ENCODE measurements at regions not wholly inside any gene's neighbourhood (a gene's known extent, or its start where the extent isn't known, plus 50 kb on each side); places are given as distances from the start of the nearest gene placed in this dataset.

GRCh38 chr7:130887182-130887956, 153.4 kb upstream of the KLF14 start:
- no peak for TF ChIP-seq CTCF (IDR thresholded peaks at IDR 0.05)
- TF ChIP-seq POLR2A (IDR thresholded peaks at IDR 0.05): no peak
